Suprapubic skin (tissue), 3 donors: ENCODE measurements at regions not wholly inside any gene's neighbourhood (a gene's known extent, or its start where the extent isn't known, plus 50 kb on each side); places are given as distances from the start of the nearest gene placed in this dataset.

Experiments used
- POLR2AphosphoS5 ChIP-seq, 3 donors: sonication (generic); formaldehyde crosslinking; IDR thresholded peaks; one replicate each; pipeline ENCODE4 v1.6.1; 2017; ENCODE audit warnings: antibody characterized with exemption in 3 of 3
- TF ChIP-seq, protein P1 (sequence below), 2 donors: fragments of 200-600 bp in 1 of 2; fragments of 450-650 bp in 1 of 2; sonication (generic) in 1 of 2; IDR thresholded peaks; one replicate each; pipeline ENCODE4 v1.5.1; 2016 to 2019; ENCODE audit warnings: antibody characterized with exemption in 2 of 2, mild to moderate bottlenecking in 1 of 2, moderate library complexity in 1 of 2

GRCh38 chr7:49513911-49514310 is 259.5 kb upstream of the VWC2 start:
- TF ChIP-seq, protein P1, sequence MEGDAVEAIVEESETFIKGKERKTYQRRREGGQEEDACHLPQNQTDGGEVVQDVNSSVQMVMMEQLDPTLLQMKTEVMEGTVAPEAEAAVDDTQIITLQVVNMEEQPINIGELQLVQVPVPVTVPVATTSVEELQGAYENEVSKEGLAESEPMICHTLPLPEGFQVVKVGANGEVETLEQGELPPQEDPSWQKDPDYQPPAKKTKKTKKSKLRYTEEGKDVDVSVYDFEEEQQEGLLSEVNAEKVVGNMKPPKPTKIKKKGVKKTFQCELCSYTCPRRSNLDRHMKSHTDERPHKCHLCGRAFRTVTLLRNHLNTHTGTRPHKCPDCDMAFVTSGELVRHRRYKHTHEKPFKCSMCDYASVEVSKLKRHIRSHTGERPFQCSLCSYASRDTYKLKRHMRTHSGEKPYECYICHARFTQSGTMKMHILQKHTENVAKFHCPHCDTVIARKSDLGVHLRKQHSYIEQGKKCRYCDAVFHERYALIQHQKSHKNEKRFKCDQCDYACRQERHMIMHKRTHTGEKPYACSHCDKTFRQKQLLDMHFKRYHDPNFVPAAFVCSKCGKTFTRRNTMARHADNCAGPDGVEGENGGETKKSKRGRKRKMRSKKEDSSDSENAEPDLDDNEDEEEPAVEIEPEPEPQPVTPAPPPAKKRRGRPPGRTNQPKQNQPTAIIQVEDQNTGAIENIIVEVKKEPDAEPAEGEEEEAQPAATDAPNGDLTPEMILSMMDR (IDR thresholded peaks at IDR 0.05) = no peak
- TF ChIP-seq POLR2AphosphoS5 (IDR thresholded peaks at IDR 0.05) = no peak
